HUDEP-2 (cell line): ENCODE measurements at regions not wholly inside any gene's neighbourhood (a gene's known extent, or its start where the extent isn't known, plus 50 kb on each side); places are given as distances from the start of the nearest gene placed in this dataset.

Experiments used
- DNase-seq, 76 experiments: peaks; one replicate each; lab custom pipeline; 2025; ENCODE audit not compliant: unreplicated experiment in 76 of 76; lab: John Stamatoyannopoulos, UW

- DNase-seq = no peak
Measured at GRCh38 chr13:34391076-34391475, 551.0 kb upstream of the NBEA start.

- DNase-seq = no peak
Measured at GRCh38 chr13:34401696-34402095, 540.4 kb upstream of the NBEA start.

GRCh38 chr13:34405410-34406181 lies 536.5 kb upstream of the NBEA start:
- no peak for DNase-seq

- no peak for DNase-seq
Measured at GRCh38 chr13:34408640-34409039, 533.4 kb upstream of the NBEA start.

GRCh38 chr13:34409496-34410182 lies 532.4 kb upstream of the NBEA start:
- no peak for DNase-seq

- no peak for DNase-seq
Measured at GRCh38 chr13:34410678-34411077, 531.4 kb upstream of the NBEA start.

- no peak for DNase-seq
Measured at GRCh38 chr13:34411177-34411576, 530.9 kb upstream of the NBEA start.

DNA sequence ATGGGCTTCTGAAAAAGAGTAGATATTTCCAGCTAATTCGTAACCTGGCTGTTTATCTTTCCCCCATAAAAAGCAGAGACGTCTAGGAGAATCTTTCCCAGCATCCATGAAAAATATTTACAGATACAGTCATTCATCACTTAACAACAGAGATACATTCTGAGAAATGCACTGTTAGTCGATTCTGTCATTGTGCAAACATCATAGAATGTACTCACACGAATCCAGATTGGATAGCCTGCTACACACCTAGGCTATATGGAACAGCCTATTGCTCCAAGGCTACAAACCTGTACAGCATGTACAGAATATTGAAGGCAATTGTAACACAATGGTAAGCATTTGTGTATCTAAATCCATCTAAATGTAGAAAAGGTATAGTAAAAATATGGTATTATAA lies 530.2 kb upstream of the NBEA start:
- no peak for DNase-seq

DNA sequence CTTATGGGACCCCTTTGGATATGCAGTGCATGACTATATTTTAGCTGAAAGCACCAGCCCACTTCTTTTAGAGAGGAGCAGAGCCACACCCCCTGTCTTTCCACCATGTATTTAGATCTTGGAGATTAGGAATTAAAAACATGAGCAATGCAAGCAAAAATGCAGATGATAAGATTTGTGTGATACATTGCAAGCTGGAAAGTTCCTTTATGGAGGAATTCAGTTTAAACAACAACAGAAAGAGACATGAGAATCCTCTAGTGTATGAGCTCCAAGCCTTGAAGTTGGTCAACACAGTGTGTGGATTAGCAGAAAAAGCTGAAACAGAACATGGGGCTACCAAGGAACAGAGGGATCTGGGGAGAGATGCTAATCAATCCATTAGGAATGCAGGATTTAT lies 529.8 kb upstream of the NBEA start:
- no peak for DNase-seq

DNA sequence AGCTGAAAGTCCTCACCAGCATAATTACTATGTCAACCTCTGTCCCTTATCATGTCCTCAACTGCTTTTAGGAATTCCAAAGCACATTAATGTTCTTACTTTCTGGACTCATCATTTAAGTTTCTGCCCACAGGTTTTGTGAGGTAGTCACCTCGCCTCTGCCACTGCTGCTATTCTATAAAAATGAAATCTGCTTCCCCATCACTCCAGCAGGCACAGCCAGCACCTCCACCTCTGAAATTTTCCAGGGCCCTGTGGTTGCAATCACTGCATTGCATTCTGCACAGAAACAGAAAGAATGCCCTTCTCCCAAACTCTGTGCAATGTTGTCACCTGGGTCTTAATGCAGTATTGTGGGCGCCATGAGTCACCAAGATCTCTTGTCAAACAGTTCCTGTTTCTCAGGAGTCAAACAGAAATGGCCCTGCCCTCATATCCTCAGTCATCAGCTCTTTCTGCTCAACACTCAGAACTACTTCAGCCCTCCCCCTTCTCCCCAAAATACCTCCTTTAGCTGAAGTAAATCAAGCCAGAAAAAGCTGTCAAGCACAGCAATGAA lies 529.2 kb upstream of the NBEA start:
- no peak for DNase-seq

DNA sequence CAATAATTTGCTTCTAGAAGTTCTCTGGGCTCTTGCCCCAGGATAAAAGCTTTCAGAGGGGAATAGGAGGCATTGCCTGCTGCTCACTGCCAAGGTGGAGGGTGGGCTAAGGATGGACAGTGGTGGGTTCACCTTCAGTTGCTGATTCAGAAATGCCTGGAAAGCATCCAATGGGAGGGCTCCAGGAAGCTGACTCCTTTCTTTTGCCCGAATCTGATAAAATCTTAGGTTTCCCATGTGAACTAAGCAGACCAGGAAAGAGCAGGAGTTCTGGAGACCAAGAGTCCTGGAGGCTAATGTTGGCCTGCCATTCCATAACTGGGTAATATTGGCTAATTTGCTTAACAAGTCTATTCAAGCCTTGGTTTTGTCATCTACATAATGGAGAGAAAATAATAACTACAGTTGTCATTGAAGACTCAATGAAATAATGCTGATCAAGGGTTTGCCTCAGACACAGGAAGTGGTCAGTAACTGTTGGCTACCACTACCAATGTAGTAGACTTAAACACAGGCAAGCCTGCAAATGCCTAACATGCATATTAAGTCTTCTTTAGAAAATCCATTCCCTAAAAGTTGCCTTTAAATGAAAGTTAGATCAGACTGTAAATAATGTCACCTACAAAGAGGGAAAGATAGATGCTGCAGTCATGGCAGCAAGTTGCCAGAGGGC lies 528.4 kb upstream of the NBEA start:
- no peak for DNase-seq

- no peak for DNase-seq
Measured at GRCh38 chr13:34414616-34415015, 527.5 kb upstream of the NBEA start.

DNA sequence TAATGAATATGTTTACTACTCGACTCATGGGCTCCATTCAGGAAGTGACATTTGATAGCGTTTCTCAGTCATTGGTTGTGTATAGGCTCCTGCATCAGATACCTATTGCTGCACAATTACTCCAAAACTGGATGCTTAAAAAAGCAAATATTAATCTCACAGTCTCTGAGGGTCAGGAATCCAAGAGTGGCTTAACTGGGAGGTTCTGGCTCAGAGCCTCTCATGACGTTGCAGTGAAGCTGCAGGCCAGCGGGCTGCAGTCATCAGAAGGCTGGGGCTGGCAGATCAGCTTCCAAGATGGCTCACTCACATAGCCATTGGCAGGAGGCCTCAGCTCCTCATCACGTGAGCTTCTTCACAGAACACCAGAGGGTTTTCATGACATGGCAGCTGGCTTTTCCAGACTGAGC lies 525.1 kb upstream of the NBEA start:
- no peak for DNase-seq

- DNase-seq = no peak
Measured at GRCh38 chr13:34417896-34418295, 524.2 kb upstream of the NBEA start.

DNA sequence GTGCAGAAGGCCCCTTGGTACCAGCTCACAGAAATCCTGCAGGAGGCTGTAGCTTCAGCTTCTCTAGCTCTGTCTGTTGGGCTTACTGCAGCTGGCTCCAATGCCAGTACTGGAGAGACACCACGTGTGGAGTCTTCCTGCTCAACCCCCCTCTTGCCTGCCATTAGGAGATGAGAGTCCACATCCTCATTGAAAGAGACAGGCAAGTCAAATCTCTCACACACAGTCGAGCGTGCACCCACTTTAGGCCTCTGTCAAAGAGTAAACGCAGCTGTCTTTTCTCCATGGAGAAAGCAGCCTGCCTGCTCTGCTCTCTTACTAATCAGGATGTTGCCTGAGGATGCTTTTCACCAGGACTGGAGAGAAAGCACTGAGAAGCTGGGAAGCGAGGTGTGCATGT lies 523.0 kb upstream of the NBEA start:
- no peak for DNase-seq

- no peak for DNase-seq
Measured at GRCh38 chr13:34419755-34420154, 522.3 kb upstream of the NBEA start.

DNA sequence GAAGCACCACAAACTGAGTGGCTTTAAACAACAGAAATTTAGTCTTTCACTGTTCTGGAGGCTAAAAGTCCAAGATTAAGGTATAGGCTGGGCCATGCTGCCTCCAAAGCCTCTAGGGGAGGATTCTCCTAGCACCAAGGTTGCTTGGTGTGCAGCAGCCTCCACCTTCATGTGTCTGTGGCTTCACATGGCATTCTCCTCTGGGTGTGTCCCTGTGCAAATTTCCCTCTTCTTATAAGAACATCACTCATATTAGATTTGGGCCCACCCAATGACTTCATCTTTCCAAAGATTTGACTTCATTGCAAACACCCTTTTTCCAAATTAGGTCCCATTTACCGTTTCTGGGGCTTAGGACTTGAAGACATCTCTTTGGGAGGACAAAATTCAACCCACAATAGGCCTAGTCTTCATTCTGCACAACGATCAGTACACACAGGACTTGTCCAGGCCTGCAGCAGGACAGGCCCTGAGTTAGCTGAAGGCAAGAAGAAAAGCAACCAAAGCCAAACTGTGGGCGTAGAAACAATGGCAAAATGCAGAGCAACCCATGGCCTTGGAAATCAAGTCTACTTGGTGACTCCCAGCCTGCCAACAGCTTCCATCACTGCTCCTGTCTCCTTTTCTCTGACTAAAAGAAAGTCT lies 521.2 kb upstream of the NBEA start:
- no peak for DNase-seq

GRCh38 chr13:34421347-34421719 lies 520.7 kb upstream of the NBEA start:
- DNase-seq = no peak

GRCh38 chr13:34421858-34422475 lies 520.1 kb upstream of the NBEA start:
- DNase-seq = no peak

DNA sequence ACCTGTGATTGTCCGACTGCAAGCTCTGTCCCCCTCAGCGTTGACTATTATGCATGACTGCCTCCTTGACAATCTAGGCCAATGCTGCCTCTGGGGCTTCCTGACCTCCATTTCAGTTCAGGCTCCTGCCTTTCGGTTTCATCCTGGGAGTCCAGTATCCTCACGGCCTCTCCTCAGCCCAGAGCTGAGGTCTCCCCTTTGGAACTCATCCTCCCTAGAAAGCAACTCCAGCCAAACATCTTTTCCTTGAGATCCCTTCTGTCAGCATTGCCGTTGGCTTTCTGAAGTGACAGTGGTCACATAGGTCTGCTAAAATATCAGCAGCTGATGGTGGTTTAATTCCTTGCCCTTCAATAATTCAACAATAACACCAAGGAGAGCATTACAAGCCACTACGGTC lies 519.1 kb upstream of the NBEA start:
- no peak for DNase-seq
